GM18858 (cell line): ENCODE measurements at regions not wholly inside any gene's neighbourhood (a gene's known extent, or its start where the extent isn't known, plus 50 kb on each side); places are given as distances from the start of the nearest gene placed in this dataset.
"Not testable (repeated sequence)": the region's sequence is repeated elsewhere in the genome, so short reads cannot be mapped to it uniquely, and the experiment has no call there.

Source experiments
- ATAC-seq: cut with Tn5 transposase; IDR thresholded peaks from one replicate; pipeline ENCODE4 v1.9.1; 2021; ENCODE audit not compliant: unreplicated experiment

DNA sequence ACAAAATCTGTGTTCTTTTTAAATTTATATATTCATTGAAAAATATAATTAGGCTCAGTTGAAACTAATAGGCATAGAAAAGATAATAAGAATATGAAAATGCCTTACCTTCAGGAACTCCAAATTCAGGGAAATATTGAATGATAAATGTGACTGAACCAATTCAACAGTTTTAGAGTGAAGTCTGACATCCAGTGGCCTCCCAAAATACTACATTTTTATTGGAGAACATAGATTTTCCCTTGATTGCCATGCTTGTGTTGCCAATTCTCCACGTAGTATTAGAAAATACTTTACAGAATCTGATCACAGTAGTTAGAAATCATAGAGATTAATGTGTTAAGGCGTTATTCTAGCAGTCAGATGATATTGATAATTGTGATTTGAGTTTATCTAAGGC lies 1246.7 kb downstream of the GATA3 start:
- no peak for ATAC-seq

DNA sequence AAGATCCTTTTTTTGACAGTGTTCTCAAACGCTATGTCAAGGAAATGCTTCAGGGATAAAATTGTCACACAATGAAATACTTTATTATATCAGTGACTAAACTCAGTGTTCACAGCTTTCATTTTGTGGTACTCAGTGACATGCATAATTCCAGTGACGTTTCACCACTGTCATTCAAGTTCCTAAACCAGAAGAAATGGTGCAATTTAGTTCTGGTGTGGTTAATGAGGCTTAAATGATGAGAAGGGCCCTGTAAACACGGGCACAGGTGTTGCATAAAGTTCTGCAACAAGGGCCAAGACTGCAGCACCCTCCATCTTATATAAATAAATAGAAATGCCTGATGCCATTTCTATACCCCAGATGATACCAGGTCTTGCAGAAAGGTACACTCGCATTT lies 1247.1 kb downstream of the GATA3 start:
- no peak for ATAC-seq

DNA sequence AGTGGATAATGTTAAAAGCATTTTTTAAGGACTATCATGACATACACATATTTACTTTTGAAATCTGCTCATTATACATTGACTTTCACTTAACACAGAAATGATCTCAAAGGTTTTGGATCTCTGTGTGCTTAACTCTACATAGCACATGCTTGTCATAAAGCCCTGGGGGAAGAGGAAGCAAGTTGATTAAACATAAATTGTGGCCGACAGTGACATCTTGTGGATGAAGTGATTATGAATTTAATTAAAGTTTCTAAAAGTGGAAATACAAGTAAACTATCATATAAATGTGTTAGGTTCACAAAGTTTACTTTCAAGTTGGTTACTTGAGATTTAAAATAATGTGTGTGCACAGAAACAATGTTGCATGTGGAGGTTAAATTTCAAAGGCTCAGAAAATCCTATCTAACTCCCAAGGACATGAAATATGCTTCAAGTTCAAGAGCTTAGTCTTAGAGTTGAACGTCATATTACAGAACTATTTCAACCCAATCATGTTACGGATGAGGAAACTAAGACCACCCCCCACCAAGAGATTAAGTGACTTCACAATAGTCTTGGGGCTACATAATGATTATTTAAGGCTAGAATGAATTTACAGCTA lies 1247.8 kb downstream of the GATA3 start:
- ATAC-seq, result no peak

DNA sequence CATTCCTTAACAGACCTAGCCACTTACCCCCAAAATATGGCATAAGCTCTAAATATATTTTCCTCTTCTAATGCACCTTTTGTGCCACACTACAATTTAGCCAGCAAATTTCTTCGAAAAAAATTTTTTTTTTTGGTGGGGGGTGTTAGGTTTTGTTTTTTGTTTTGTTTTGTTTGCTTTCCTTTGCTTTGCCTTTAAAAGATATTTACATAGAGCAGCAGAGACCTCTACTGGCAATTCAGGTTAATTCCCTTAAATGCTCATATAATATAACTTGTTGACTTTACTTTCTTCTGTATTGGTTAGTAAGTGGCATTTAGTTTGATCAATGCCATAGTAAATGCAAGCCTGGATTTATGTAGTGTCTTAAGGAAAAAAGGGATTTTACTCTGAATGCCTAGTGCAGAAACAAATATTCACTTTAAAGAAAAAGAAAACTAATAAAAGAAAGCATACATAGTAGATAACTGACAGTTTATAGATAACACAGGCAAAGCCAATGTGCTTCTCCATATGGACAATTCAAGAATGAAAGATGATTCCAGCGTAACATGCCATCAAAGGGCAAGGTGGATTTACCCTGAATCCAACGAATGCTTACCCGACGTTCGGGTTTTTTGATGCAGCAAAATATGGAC lies 1250.6 kb downstream of the GATA3 start:
- ATAC-seq, result no peak

DNA sequence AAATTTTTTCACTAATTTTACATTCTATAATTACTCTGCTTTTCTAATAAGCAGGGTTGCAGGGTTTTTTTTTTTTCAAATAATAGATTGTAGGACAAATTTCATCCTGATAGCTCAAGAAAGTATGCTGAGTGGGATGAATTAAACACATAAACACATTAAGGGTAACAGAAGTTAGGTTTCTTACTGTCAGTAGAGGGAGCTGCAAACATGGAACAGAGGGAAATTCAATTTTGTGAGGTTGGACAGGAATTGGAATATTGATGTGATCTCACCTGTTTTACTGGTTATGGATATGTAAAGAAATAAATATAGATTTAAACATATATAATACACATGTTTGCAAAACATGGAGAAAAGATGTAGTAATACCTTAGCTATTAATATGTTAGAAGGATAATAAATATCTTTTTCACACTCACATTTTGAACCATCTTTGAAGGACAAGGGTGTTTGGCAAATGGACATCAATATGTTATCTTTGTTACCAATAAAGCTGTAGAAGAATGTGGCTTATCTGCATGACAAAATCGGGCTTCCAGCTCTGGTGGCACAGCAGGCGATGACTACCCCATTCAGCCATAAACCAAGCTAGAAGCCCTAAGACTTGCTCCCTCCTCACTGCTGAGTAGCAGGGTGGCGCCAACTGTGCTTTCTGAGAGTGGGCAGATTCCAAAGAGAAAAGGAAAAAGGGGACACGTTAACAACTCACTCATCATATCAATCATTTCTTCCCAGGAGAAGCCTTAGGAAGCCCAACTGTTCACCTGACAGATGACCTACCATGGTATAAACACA lies 1257.4 kb downstream of the GATA3 start:
- ATAC-seq, result no peak

DNA sequence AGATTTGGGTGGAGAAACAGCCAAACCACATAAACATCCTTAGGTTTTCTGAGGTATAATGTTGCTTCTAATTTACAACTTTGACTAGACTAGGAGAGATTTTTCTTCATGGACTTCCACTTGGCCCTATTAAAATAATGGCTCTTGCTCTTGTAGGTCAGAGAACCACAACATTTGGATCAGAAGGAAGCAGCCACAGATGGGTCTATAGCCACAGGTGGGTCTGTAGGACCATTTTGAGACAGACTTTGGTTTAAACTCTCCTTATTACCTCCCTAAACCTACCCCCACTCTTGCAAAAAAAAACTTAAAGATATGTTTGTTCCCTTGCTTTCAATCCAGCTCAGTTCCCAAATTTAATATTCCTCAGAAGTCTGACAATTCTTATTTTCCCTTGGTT lies 1260.8 kb downstream of the GATA3 start:
- no peak for ATAC-seq

DNA sequence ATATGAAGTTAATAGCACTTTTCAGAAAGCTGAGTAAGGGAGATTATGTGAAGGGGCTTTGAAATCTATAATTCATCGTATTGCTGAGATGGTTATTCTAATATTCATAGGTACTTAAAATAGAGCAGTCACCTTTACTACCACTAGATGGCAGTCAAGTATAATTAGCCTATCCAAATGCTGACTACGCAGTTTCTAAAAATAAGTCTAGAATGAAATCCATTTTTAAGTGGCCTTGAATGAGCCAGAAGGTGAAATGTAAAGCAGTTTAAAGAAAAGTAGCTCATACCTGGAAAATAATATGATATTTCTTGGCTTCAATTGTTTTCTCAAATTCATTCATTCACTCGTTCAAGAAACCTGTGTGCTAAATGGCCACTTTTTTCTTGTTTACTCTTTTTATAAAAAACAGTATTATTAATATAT lies 1277.1 kb downstream of the GATA3 start:
- peak; percentile 81 for ATAC-seq

DNA sequence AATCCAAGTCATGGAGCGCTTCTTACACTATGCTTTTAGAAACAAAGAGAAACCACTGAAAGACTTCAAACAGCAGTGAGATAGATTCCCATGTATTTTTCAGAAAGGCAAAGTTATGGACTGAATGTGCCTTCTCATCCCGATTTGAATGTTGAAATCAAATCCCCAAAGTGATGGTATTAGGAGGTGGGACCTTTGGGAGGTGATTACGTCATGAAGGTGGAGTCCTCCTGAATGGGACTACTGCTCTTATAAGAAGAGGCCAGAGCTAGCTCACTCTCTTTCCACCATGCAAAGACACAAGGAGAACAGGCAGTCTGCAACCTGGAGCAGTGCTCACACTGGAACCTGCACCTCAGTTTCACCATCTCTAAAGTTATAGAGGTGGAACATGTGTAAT lies 1279.8 kb downstream of the GATA3 start:
- no peak for ATAC-seq

DNA sequence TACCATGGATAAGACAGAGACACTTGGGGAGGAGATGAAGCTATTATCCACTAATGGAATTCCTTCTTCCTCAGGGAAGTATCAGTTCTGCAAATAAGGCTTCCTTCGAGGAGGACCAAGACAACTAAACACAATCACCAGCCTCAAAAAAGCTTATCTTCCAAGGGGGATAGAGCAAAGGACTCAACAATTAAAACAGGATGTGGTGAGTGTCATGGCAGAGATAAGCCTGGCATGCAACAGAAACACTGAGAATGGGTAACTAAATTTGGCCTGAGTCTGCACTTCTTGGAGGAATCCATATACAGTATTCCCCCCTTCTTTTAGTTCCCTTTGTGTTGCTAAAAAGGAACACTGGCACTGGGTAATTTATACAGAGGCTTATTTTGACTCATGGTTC lies 1285.2 kb downstream of the GATA3 start:
- ATAC-seq, result no peak

DNA sequence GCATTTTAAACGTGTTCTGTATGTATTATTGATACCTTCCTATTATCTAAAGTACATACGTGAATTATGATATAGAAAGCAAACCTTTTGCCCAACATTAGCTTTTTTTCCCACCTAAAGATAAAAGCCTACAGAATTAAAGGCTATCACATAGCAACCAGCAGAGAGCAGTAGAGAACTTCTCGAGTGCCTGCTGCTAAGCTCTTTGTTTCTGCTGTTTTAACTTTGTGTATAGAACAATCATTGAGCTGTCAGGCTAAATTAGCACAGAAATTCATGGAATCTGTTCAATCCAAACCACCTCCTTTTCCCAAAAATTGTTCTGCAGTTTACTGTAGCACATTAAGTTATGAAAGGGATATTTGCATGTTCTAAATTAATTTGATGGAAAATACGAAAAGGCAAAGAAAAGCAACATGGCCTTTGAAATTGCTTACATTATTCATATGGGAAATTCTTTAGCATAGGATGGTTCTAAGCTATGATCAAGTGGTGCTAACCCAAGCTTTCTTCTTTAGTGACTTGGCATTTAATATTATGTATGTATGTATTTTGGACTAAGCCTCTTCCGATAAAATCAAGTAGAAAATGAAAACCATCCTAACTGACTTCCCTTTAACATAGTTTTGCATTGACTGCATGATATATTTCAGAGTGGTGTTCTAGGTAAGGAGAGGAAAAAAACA lies 1288.5 kb downstream of the GATA3 start:
- ATAC-seq, result no peak

DNA sequence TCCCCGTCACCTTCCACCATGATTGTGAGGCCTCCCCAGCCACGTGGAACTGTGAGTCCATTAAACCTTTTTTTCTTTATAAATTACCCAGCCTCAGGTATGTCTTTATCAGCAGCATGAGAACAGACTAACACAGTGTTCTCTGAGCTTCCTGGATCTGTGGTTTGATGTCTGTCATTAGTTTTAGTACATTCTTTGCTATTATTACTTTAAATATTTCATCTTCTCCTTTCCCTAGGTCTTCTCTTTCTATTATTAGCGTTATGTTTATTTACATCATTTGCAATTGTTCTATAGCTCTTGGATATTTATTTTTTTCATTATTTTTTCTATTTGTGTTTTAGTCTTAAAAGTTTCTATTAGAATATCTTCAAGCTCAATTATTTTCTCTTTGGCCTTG lies 1293.4 kb downstream of the GATA3 start:
- ATAC-seq, result not testable (repeated sequence)

DNA sequence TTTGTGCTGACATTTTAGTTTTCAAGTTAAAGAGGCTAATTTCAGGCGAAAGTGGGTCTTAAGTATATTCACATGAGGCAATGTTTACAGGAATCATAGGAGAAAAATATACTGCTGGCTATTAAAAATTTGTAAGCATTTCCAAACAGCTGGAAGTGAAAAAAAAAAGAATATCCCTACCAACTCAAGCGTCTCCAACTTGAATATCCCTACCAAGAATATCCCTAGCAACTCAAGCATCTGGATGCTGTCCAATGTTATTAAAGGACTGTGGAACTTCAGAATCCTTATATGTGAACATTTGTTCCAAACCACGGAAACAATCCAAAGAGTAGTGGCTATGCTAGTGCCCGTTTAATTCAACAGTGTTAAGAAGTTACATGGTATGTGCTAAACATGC lies 1303.0 kb downstream of the GATA3 start:
- no peak for ATAC-seq

DNA sequence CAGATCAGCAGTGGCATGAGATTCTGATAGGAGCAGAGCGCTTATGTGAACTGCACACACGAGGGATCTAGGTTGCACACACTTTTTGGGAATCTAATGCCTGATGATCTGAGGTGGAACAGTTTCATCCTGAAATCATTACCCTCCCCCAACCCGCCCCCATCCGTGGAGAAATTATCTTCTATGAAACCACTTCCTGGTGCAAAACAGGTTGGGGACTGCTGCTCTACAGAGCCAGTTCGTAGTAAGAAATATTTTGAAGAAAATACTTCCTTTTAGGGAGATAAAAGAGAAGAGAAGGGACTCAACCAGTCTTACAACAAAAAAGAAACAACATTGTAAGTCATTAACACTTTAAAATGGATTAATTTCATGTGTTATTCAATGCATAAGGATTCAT lies 1308.2 kb downstream of the GATA3 start:
- ATAC-seq, result no peak

DNA sequence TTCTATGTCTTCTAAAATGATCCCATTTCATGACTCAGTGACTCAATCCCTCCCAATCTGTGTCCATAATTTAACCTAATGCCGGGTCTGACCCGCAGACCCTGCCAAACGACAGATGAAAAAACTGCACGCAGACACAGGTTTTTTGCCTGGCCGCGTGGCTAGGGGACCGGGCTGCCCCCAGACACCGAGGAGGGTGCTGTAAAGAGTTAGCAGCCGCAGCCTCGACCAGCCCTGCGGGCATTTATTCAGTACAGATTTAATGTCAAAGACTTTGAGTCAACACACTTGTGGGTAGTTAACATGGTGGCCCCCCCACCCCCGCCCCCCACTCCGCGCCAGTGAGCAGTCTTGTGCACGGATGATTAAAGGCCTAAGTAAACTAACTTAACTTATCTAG lies 1324.7 kb downstream of the GATA3 start:
- no peak for ATAC-seq

DNA sequence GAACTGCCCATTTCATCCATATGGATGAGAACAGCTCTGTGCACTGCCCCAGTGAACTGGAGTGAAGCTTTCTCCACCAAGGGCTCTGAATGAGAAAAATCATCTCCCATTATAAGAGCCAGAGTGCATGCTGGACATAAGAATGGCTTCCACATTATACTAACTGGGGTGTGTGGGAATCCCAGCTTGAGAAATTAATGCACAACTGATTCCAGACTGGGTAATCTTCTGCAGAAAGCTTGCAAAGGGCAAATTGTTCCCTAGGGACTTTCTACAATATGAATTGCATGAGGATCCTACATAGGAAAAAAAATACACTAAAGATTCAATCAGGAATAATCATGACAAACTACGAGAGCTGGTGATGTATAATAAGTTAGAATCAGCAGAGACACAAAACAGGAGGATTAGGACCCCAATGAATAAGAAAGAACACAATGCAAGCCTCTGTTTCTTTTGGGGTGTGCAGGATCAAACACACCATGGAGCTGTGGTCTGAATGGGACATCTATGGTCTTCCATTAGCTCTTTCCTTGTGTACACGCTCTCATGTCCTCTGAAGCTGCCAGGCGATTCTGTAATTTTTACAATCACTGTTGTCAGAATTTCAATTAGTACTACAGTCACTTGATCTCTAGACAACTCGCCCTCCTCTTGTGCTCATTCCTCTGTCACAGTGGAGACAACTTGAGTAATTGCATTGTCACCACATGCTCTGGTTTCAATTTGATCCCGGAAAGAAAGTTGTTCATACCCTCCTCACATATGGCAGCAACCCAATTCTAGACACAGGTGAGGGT lies 1327.4 kb downstream of the GATA3 start:
- no peak for ATAC-seq

DNA sequence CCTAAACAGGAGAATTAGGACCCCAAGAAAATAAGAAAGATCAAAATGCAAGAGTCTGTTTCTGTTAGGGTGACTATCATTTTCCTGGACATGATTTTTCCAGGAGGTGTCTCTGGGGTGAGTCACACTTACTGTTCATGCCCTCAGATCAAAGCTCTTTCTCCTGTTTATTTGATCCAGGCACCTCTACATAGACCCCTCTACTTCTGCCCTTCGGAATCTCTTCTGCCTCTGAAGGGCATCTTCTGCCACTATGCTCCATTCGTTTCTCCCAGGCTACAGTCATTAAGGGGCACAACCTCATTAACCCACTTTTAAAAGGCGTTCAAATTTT lies 1328.0 kb downstream of the GATA3 start:
- no peak for ATAC-seq

DNA sequence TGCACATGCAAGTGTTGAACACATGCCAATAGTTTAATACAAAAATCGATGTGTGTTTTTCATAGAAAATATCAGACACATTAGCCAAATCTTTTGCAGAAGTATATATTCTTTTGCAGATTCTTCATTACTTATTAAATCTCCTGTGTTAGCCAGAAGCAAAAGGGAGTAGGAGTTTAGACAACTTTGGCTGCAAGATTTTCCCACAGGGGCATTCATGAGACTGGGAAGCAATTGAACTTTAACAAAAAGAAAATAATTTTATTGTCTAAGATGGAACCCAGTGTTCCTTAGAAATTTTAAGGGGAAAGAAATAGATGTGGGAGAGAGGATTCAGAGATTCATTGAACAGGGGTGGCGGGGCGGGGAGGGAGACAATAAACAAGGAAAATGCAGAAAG lies 1336.0 kb downstream of the GATA3 start:
- ATAC-seq, result no peak

DNA sequence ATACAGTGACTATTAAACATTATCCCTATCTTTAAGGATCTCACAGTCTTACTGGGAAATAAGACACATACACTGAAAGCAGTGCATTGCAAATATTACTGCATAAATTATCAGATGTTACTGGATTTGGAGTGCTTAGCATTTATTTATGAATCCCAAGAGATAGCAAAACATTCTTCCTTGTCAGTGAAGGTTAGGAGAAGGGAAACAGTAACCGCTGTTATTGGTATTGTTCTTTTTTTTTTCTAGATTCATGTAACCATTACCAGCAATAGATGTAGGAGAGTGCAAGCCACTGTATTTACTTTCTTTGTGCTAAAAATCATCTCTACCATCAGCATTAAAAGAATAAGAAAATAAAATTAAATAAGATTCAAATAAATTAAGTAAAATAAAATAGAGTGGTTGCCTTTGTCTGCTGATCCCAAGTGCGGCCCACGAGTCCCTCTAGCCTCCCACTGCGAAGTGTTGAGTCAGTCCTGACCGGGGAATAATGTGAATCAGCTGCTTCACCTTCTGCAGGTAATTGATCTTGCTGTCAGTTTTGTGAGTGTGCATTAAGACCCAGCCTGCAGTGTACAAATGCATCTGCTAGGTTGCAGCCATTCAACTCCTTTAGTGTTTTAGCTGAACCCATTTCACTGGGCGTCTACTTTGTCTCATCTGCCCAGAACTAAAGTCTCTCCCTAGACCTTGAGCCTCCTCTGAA lies 1344.9 kb downstream of the GATA3 start:
- no peak for ATAC-seq

DNA sequence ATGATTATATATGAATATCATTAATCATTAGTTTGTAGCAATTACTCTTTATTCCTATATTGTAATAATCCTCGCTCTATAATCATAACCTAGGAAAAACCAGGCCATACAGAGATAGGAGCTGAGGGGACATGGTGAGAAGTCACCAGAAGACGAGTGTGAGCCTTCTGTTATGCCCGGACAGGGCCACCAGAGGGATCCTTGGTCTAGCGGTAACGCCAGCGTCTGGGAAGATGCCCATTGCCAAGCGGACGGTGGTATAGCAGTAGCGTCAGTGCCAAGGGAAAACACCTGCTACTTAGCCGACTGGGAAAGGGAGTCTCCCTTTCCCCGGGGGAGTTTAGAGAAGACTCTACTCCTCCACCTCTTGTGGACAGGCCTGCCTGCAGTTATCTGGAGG lies 1347.6 kb downstream of the GATA3 start:
- ATAC-seq, result not testable (repeated sequence)

DNA sequence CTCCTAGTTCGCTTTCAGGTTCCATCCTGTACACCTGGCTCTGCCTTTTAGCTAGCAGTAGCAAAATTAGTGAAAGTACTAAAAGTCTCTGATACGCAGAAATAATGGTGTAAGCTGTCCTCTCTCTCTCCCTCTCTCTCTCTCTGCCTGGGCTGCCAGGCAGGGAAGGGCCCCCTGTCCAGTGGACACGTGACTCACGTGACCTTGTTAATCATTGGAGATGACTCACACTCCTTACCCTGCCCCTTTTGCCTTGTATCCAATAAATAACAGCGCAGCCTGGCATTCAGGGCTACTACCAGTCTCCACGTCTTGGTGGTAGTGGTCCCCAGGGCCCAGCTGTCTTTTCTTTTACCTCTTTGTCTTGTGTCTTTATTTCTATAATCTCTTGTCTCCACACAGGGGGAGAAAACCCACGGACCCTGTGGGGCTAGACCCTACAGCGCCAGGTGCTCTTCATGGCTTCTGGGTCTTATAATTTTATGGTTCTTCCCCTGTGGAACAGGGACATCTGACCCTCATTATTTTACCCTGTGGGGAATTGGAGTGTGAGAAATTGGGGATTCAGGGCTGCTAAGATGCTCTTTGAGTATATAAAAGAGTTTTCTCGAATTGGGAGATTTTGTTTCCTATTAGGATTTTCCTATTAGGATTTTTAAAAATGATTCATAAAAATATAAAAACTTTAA lies 1348.2 kb downstream of the GATA3 start:
- ATAC-seq, result not testable (repeated sequence)
